ENCODE measurements at regions not wholly inside any gene's neighbourhood (a gene's known extent, or its start where the extent isn't known, plus 50 kb on each side); places are given as distances from the start of the nearest gene placed in this dataset.

- Histone ChIP-seq H3K9me3 (ENCODE audit: control insufficient read depth, insufficient read depth, low read length) (no peaks in the 10 kb centered on the region), H3K27me3 (ENCODE audit: control insufficient read depth, insufficient read depth, low read length) (no peaks in the 10 kb centered on the region), H3K4me1 (ENCODE audit: control insufficient read depth, insufficient read depth, low read length) (peaks cover 30% of the 10 kb centered on the region), H3K4me3 (ENCODE audit: low read depth, low read length) (no peak overlapping the region), H3K27ac (ENCODE audit: low read depth, low read length) (no peak overlapping the region), H3K36me3 (ENCODE audit: control insufficient read depth, insufficient read depth, low read length) (peaks cover 41% of the 10 kb centered on the region)
- DNase-seq (ENCODE audit: low read depth in 4 of 6, low spot score in 6 of 6) = no peak
- 91% methylated on average over 22 of the region's 25 CpGs for WGBS (ENCODE audit: insufficient coverage)
Measured at GRCh38 chr17:413706-414380, 61.2 kb upstream of the RPH3AL start.

GRCh38 chr17:413016-413350 is 60.4 kb upstream of the RPH3AL start:
- Histone ChIP-seq H3K4me1 (ENCODE audit: control insufficient read depth, insufficient read depth, low read length) (peaks cover 30% of the 10 kb centered on the region), H3K9me3 (ENCODE audit: control insufficient read depth, insufficient read depth, low read length) (no peaks in the 10 kb centered on the region), H3K4me3 (ENCODE audit: low read depth, low read length) (no peak overlapping the region), H3K27ac (ENCODE audit: low read depth, low read length) (no peak overlapping the region), H3K36me3 (ENCODE audit: control insufficient read depth, insufficient read depth, low read length) (peaks cover 41% of the 10 kb centered on the region), H3K27me3 (ENCODE audit: control insufficient read depth, insufficient read depth, low read length) (no peaks in the 10 kb centered on the region)
- no peak for DNase-seq (ENCODE audit: low read depth in 4 of 6, low spot score in 6 of 6)
- 97% methylated on average over 10 of the region's 10 CpGs for WGBS (ENCODE audit: insufficient coverage)

GRCh38 chr17:412211-413015 is 59.8 kb upstream of the RPH3AL start:
- H3K4me3 ChIP-seq (ENCODE audit: low read depth, low read length) = no peak overlapping the region
- DNase-seq (ENCODE audit: low read depth in 4 of 6, low spot score in 6 of 6) = peak; percentile 13 to 89 (median 38)
- H3K36me3 ChIP-seq (ENCODE audit: control insufficient read depth, insufficient read depth, low read length) = peaks cover 41% of the 10 kb centered on the region
- 90% methylated on average over 12 of the region's 15 CpGs for WGBS (ENCODE audit: insufficient coverage)
- H3K27ac ChIP-seq (ENCODE audit: low read depth, low read length) = no peak overlapping the region
- peaks cover 30% of the 10 kb centered on the region for H3K4me1 ChIP-seq (ENCODE audit: control insufficient read depth, insufficient read depth, low read length)
- H3K9me3 ChIP-seq (ENCODE audit: control insufficient read depth, insufficient read depth, low read length) = no peaks in the 10 kb centered on the region
- H3K27me3 ChIP-seq (ENCODE audit: control insufficient read depth, insufficient read depth, low read length) = no peaks in the 10 kb centered on the region

- WGBS (ENCODE audit: insufficient coverage) = 87% methylated on average over 11 of the region's 12 CpGs
- DNase-seq (ENCODE audit: low read depth in 4 of 6, low spot score in 6 of 6) = no peak
- Histone ChIP-seq H3K4me3 (ENCODE audit: low read depth, low read length) (peak overlapping the region; percentile 82), H3K4me1 (ENCODE audit: control insufficient read depth, insufficient read depth, low read length) (peaks cover 30% of the 10 kb centered on the region), H3K27ac (ENCODE audit: low read depth, low read length) (no peak overlapping the region), H3K36me3 (ENCODE audit: control insufficient read depth, insufficient read depth, low read length) (peaks cover 39% of the 10 kb centered on the region), H3K27me3 (ENCODE audit: control insufficient read depth, insufficient read depth, low read length) (no peaks in the 10 kb centered on the region), H3K9me3 (ENCODE audit: control insufficient read depth, insufficient read depth, low read length) (no peaks in the 10 kb centered on the region)
Measured at GRCh38 chr17:411421-412120, 59.0 kb upstream of the RPH3AL start.

GRCh38 chr17:410543-411401 is 58.2 kb upstream of the RPH3AL start:
- 17% methylated on average over 22 of the region's 27 CpGs for WGBS (ENCODE audit: insufficient coverage)
- Histone ChIP-seq H3K9me3 (ENCODE audit: control insufficient read depth, insufficient read depth, low read length) (no peaks in the 10 kb centered on the region), H3K27ac (ENCODE audit: low read depth, low read length) (peak overlapping the region; percentile 82), H3K4me3 (ENCODE audit: low read depth, low read length) (peak overlapping the region; percentile 82), H3K27me3 (ENCODE audit: control insufficient read depth, insufficient read depth, low read length) (no peaks in the 10 kb centered on the region), H3K36me3 (ENCODE audit: control insufficient read depth, insufficient read depth, low read length) (peaks cover 33% of the 10 kb centered on the region), H3K4me1 (ENCODE audit: control insufficient read depth, insufficient read depth, low read length) (peaks cover 30% of the 10 kb centered on the region)
- DNase-seq (ENCODE audit: low read depth in 4 of 6, low spot score in 6 of 6) = peak in 3 of 6 donors; percentile 2 to 74 (median 9)

GRCh38 chr17:409848-410542 is 57.4 kb upstream of the RPH3AL start:
- Histone ChIP-seq H3K9me3 (ENCODE audit: control insufficient read depth, insufficient read depth, low read length) (no peaks in the 10 kb centered on the region), H3K27me3 (ENCODE audit: control insufficient read depth, insufficient read depth, low read length) (no peaks in the 10 kb centered on the region), H3K4me1 (ENCODE audit: control insufficient read depth, insufficient read depth, low read length) (peaks cover 30% of the 10 kb centered on the region), H3K4me3 (ENCODE audit: low read depth, low read length) (peak overlapping the region; percentile 82), H3K36me3 (ENCODE audit: control insufficient read depth, insufficient read depth, low read length) (peaks cover 25% of the 10 kb centered on the region), H3K27ac (ENCODE audit: low read depth, low read length) (peak overlapping the region; percentile 82)
- peak; percentile 99 to 100 (median 100) for DNase-seq (ENCODE audit: low read depth in 4 of 6, low spot score in 6 of 6)
- 2% methylated on average over 80 of the region's 80 CpGs for WGBS (ENCODE audit: insufficient coverage)

GRCh38 chr17:409308-409847 is 56.8 kb upstream of the RPH3AL start:
- Histone ChIP-seq H3K9me3 (ENCODE audit: control insufficient read depth, insufficient read depth, low read length) (no peaks in the 10 kb centered on the region), H3K27ac (ENCODE audit: low read depth, low read length) (peak overlapping the region; percentile 82), H3K4me1 (ENCODE audit: control insufficient read depth, insufficient read depth, low read length) (peaks cover 30% of the 10 kb centered on the region), H3K4me3 (ENCODE audit: low read depth, low read length) (peak overlapping the region; percentile 42), H3K36me3 (ENCODE audit: control insufficient read depth, insufficient read depth, low read length) (peaks cover 19% of the 10 kb centered on the region), H3K27me3 (ENCODE audit: control insufficient read depth, insufficient read depth, low read length) (no peaks in the 10 kb centered on the region)
- no peak for DNase-seq (ENCODE audit: low read depth in 4 of 6, low spot score in 6 of 6)
- 89% methylated on average over 15 of the region's 16 CpGs for WGBS (ENCODE audit: insufficient coverage)

GRCh38 chr17:404703-405102 is 52.1 kb upstream of the RPH3AL start:
- H3K4me1 ChIP-seq (ENCODE audit: control insufficient read depth, insufficient read depth, low read length) = peaks cover 5% of the 10 kb centered on the region
- no peak overlapping the region for H3K4me3 ChIP-seq (ENCODE audit: low read depth, low read length)
- no peak overlapping the region for H3K27ac ChIP-seq (ENCODE audit: low read depth, low read length)
- 85% methylated on average over 7 of the region's 7 CpGs for WGBS (ENCODE audit: insufficient coverage)
- H3K27me3 ChIP-seq (ENCODE audit: control insufficient read depth, insufficient read depth, low read length) = peaks cover 2% of the 10 kb centered on the region
- no peak for DNase-seq (ENCODE audit: low read depth in 4 of 6, low spot score in 6 of 6)
- H3K36me3 ChIP-seq (ENCODE audit: control insufficient read depth, insufficient read depth, low read length) = no peaks in the 10 kb centered on the region
- H3K9me3 ChIP-seq (ENCODE audit: control insufficient read depth, insufficient read depth, low read length) = no peaks in the 10 kb centered on the region
